ENCODE measurements at regions not wholly inside any gene's neighbourhood (a gene's known extent, or its start where the extent isn't known, plus 50 kb on each side); places are given as distances from the start of the nearest gene placed in this dataset.

GRCh38 chr2:57965961-57966360, 80.6 kb upstream of the VRK2 start:
- no peak for TF ChIP-seq CTCF (IDR thresholded peaks at IDR 0.05; ENCODE audit: extremely low read depth in 1 of 2, insufficient read depth in 1 of 2, low read depth in 1 of 2, low read length in 2 of 2)
- TF ChIP-seq POLR2A (IDR thresholded peaks at IDR 0.05; ENCODE audit: low read depth, low read length): no peak
- TF ChIP-seq EZH2 (IDR thresholded peaks at IDR 0.05; ENCODE audit: borderline replicate concordance, low read depth, low read length, severe bottlenecking): no peak
- TF ChIP-seq POLR2AphosphoS5 (IDR thresholded peaks at IDR 0.05; ENCODE audit: insufficient read depth, low read depth, low read length): no peak
- TF ChIP-seq, protein P1, sequence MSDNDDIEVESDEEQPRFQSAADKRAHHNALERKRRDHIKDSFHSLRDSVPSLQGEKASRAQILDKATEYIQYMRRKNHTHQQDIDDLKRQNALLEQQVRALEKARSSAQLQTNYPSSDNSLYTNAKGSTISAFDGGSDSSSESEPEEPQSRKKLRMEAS (IDR thresholded peaks at IDR 0.05; ENCODE audit: insufficient read depth, insufficient read length): no peak
- no peak for TF ChIP-seq MYC (IDR thresholded peaks at IDR 0.05; ENCODE audit: low read depth, low read length)
- no peak for TF ChIP-seq JUN (IDR thresholded peaks at IDR 0.05; ENCODE audit: borderline replicate concordance, insufficient read depth, insufficient read length, low read depth)

All from endothelial cell of umbilical vein (primary cell).